Esophagus (tissue), 2 donors: ENCODE measurements at regions not wholly inside any gene's neighbourhood (a gene's known extent, or its start where the extent isn't known, plus 50 kb on each side); places are given as distances from the start of the nearest gene placed in this dataset.

Experiments
- H3K27ac ChIP-seq, 2 donors: one replicate each; pipeline ENCODE4 v1.5.1; 2013; ENCODE audit warnings: low read depth in 2 of 2, mild to moderate bottlenecking in 2 of 2, inconsistent platforms in 1 of 2, low read length in 1 of 2, moderate library complexity in 1 of 2
- H3K27me3 ChIP-seq, 2 donors: one replicate each; pipeline ENCODE4 v1.6.1; 2013; ENCODE audit warnings: low read length in 2 of 2, control low read depth in 1 of 2, mild to moderate bottlenecking in 1 of 2; ENCODE audit not compliant: insufficient read depth in 2 of 2, control insufficient read depth in 1 of 2
- H3K36me3 ChIP-seq, 2 donors: one replicate each; pipeline ENCODE4 v1.6.1; 2013; ENCODE audit warnings: low read length in 1 of 2; ENCODE audit not compliant: control insufficient read depth in 2 of 2, insufficient read depth in 2 of 2
- H3K4me1 ChIP-seq, 2 donors: one replicate each; pipeline ENCODE4 v1.6.1; 2013; ENCODE audit warnings: low read length in 1 of 2; ENCODE audit not compliant: control insufficient read depth in 2 of 2, insufficient read depth in 2 of 2
- H3K4me3 ChIP-seq, 2 donors: one replicate each; pipeline ENCODE4 v1.5.1; 2013; ENCODE audit warnings: low read length in 2 of 2, mild to moderate bottlenecking in 2 of 2, low read depth in 1 of 2, moderate library complexity in 1 of 2
- H3K9me3 ChIP-seq, 2 donors: one replicate each; pipeline ENCODE4 v1.6.1; 2013; ENCODE audit warnings: mild to moderate bottlenecking in 2 of 2, low read depth in 1 of 2, low read length in 1 of 2, moderate library complexity in 1 of 2; ENCODE audit not compliant: control insufficient read depth in 2 of 2, insufficient read depth in 1 of 2
- WGBS, 2 donors: extraction: QIAGEN DNeasy Blood & Tissue Kit; methylation state at CpG; one replicate each; pipeline ENCODE4 v1.1.7; 2013; 5-methylcytosine and 5-hydroxymethylcytosine counted together
- donor health status: healthy with polysubstance abuse.
- donor health status: Bipolar disorder and iron deficiency.

- no peak overlapping the region for H3K4me3 ChIP-seq
These were observed 157.0 kb downstream of the C9orf152 start for GRCh38 chr9:110050925-110051355.

GRCh38 chr9:110056062-110056461 is 151.9 kb downstream of the C9orf152 start:
- WGBS, 2 donors, result 80 to 88% methylated on average over 6 of the region's 6 CpGs
- H3K27me3 ChIP-seq, result no peaks in the 10 kb centered on the region

More at GRCh38 chr9:110050925-110051355, 157.0 kb downstream of the C9orf152 start:
- peak overlapping the region in 1 of 2 donors; percentile 39 for H3K27ac ChIP-seq
- H3K36me3 ChIP-seq, result no peaks in the 10 kb centered on the region
- peaks cover 0 to 2% of the 10 kb centered on the region in 2 donors for H3K9me3 ChIP-seq
- H3K27me3 ChIP-seq, result peaks cover 0 to 6% of the 10 kb centered on the region in 2 donors
- WGBS, 2 donors, result 2 to 18% methylated on average over 1 of the region's 1 CpG
- peaks cover 0 to 3% of the 10 kb centered on the region in 2 donors for H3K4me1 ChIP-seq

GRCh38 chr9:110058304-110058953 is 149.5 kb downstream of the C9orf152 start:
- Histone ChIP-seq H3K27me3 (no peaks in the 10 kb centered on the region), H3K36me3 (no peaks in the 10 kb centered on the region), H3K27ac (no peak overlapping the region), H3K4me1 (no peaks in the 10 kb centered on the region), H3K9me3 (no peaks in the 10 kb centered on the region), H3K4me3 (no peak overlapping the region)
- 25 to 34% methylated on average over 5 of the region's 5 CpGs for WGBS, 2 donors

More at GRCh38 chr9:110056062-110056461, 151.9 kb downstream of the C9orf152 start:
- H3K4me3 ChIP-seq, result no peak overlapping the region
- H3K9me3 ChIP-seq, result no peaks in the 10 kb centered on the region
- no peaks in the 10 kb centered on the region for H3K36me3 ChIP-seq
- no peak overlapping the region for H3K27ac ChIP-seq
- H3K4me1 ChIP-seq, result no peaks in the 10 kb centered on the region

- no peak overlapping the region for H3K27ac ChIP-seq
- no peaks in the 10 kb centered on the region for H3K36me3 ChIP-seq
- H3K9me3 ChIP-seq, result no peaks in the 10 kb centered on the region
- no peaks in the 10 kb centered on the region for H3K27me3 ChIP-seq
- 62 to 83% methylated on average over 1 of the region's 1 CpG for WGBS, 2 donors
- H3K4me1 ChIP-seq, result no peaks in the 10 kb centered on the region
- no peak overlapping the region for H3K4me3 ChIP-seq
These were observed 148.5 kb downstream of the C9orf152 start for GRCh38 chr9:110059461-110059860.

- no peaks in the 10 kb centered on the region for H3K36me3 ChIP-seq
- H3K9me3 ChIP-seq, result no peaks in the 10 kb centered on the region
- no peaks in the 10 kb centered on the region for H3K4me1 ChIP-seq
- H3K27me3 ChIP-seq, result no peaks in the 10 kb centered on the region
- H3K4me3 ChIP-seq, result no peak overlapping the region
- 72 to 74% methylated on average over 5 of the region's 5 CpGs for WGBS, 2 donors
- no peak overlapping the region for H3K27ac ChIP-seq
These were observed 143.2 kb downstream of the C9orf152 start for GRCh38 chr9:110064803-110065202.

GRCh38 chr9:110065532-110065931 is 142.4 kb downstream of the C9orf152 start:
- H3K4me3 ChIP-seq, result no peak overlapping the region
- H3K27ac ChIP-seq, result no peak overlapping the region
- 78 to 82% methylated on average over 2 of the region's 2 CpGs for WGBS, 2 donors
- no peaks in the 10 kb centered on the region for H3K36me3 ChIP-seq
- H3K4me1 ChIP-seq, result no peaks in the 10 kb centered on the region
- H3K9me3 ChIP-seq, result no peaks in the 10 kb centered on the region
- no peaks in the 10 kb centered on the region for H3K27me3 ChIP-seq

GRCh38 chr9:110066929-110067716 is 140.8 kb downstream of the C9orf152 start:
- Histone ChIP-seq H3K27ac (no peak overlapping the region), H3K4me1 (no peaks in the 10 kb centered on the region), H3K36me3 (no peaks in the 10 kb centered on the region), H3K27me3 (no peaks in the 10 kb centered on the region), H3K4me3 (no peak overlapping the region), H3K9me3 (no peaks in the 10 kb centered on the region)
- WGBS, 2 donors, result 37 to 47% methylated on average over 6 of the region's 6 CpGs

- Histone ChIP-seq H3K27ac (no peak overlapping the region), H3K4me1 (no peaks in the 10 kb centered on the region)
These were observed 139.7 kb downstream of the C9orf152 start for GRCh38 chr9:110068212-110068611.

GRCh38 chr9:110069326-110070248 is 138.4 kb downstream of the C9orf152 start:
- 68 to 73% methylated on average over 14 of the region's 14 CpGs for WGBS, 2 donors

More at GRCh38 chr9:110068212-110068611, 139.7 kb downstream of the C9orf152 start:
- H3K9me3 ChIP-seq, result no peaks in the 10 kb centered on the region
- no peaks in the 10 kb centered on the region for H3K36me3 ChIP-seq
- no peak overlapping the region for H3K4me3 ChIP-seq
- no peaks in the 10 kb centered on the region for H3K27me3 ChIP-seq

More at GRCh38 chr9:110069326-110070248, 138.4 kb downstream of the C9orf152 start:
- no peaks in the 10 kb centered on the region for H3K4me1 ChIP-seq
- H3K4me3 ChIP-seq, result no peak overlapping the region
- H3K27ac ChIP-seq, result no peak overlapping the region
- no peaks in the 10 kb centered on the region for H3K9me3 ChIP-seq
- no peaks in the 10 kb centered on the region for H3K27me3 ChIP-seq
- H3K36me3 ChIP-seq, result no peaks in the 10 kb centered on the region
